ENCODE measurements at regions not wholly inside any gene's neighbourhood (a gene's known extent, or its start where the extent isn't known, plus 50 kb on each side); places are given as distances from the start of the nearest gene placed in this dataset.

DNA sequence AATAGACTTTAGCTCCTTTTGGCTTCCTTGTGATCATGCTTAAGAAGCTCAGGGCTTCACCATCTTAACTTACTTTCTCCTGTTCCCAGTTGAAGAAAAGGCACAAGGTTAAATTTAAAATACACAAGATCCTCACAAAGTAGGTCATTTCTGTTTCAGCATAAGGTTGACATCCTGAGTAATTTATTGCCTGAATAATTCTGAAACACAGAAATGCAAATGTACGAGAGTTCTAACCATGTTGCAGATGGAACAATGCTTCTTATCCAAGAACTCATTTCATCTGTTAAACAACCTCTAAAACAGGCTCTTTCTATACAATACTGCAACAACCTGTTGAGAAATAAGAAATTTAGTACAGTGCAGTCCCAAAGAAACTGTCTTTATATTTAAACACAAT, 395.2 kb downstream of the BCL11A start:
- DNase-seq (ENCODE audit: low read depth) = no peak

DNA sequence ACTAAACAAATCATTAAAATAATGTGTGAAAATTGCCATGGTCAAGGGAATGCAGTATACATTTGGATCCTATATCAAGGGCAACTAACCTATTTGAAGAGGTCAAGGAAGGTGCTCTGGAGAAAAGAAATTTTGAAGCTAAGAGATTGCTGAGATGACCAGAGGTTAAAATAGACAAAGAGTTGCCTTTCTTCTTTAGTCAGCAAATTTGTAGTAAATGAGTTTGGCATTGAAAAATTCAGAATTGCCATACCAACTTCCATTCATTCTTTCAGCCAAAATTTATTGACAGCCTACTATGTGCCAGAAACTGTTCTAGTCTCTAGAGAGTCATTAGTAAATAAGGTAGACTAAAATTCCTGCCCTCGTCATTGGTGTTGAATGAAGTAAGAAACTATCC, 396.2 kb downstream of the BCL11A start:
- DNase-seq (ENCODE audit: low read depth) = no peak

DNA sequence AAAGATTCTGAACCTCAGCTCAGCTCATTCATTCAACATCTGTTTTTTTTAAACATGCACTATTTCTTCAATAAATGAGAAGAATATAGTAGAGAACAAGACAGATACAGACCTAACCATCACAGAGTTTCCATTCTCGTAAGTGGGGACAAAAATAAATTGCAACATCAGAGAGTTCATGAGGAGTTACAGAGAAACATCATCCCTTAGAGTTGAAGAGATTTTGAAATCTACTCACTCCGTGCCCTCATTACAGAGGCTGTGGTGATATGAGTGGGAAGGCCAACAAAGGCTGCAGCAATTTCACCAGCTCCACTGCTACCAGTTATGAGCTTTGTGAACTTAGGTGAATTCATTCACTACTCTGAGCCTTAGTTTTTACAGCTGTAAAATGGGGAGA, 399.3 kb downstream of the BCL11A start:
- DNase-seq (ENCODE audit: low read depth) = no peak

DNA sequence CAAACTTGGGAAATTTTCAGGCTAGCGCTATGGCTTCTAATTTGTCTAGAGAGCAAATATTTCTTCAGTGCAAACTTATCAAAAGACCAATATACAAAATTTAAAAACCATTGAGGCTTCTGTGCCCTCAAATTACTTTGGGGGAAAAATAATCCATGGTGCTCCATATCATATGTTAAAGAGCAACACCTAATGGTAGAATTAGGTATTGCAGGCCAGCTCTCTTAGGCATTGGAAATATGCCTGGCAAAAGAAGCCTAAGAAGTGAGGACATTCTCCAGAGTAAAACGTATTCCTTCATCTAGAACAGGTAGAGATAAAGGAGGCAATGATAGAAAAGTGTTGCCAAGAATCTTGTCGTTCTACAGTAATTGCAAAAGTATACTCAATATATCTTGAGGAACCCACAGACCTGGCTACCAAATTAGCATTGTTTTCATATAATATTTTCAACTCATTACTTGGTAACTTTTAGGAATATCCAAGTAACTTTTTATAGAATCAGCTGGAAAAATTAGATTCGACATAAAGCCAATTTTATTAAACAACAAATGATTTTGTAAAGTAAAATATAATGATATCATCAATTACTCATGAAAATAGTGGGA, 401.1 kb downstream of the BCL11A start:
- DNase-seq (ENCODE audit: low read depth) = no peak

DNA sequence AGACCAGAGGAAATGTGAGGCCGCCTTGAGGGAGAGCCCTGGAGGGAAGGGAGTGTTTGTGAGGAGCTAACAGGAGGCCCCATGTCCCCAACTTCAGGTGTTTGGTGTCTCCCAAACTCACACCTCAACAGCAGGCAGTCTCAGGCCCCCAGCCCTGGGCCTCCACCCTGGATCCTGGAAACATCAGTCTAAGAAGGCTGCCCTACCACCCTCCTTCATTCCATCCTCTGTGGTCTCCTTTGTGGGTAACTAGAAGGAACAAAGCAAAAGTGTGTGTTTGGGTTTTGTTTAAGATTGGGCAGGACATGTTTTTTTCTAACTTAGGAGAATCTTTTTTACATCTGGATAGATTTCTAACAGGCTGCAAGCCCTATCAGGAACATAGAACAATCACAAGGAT, 404.3 kb downstream of the BCL11A start:
- DNase-seq (ENCODE audit: low read depth) = no peak

DNA sequence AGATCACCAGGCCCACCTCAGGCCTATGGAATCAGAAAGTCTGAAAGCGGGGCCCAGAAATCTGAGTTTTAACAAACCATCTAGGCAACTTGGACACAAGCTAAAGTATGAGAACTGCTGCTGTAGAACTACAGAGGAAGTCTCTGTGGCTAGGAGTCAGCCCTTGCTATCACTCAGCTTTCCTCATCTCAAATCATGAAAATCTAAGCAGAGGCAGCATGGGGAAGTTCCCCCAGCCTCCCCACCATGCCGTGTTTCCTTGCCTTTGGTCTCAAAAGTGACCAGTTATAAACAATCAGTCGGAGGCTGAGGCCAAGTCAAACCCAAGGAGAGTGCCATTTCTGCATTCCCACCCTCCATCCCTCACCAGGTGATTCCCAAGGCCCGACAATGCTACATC, 404.7 kb downstream of the BCL11A start:
- no peak for DNase-seq (ENCODE audit: low read depth)

DNA sequence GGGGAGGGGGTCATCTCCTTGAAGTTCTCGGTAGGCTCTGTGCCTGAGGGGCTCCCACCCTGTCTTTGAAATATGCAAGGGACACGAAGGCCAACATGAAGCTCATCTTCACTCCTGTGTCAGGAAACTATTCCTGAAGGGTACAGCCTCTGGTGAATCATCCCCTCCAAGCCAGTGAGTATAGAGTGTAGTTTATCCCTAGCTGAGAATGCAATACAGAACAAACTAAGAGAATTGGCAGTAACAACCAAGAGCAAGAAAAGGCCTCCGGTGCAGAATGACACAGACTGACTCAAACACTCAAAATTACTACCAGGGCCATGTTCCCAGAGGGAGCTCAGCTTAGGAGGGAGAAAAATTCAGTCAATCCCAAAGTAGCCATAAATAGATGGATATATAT, 413.3 kb downstream of the BCL11A start:
- no peak for DNase-seq (ENCODE audit: low read depth)

DNA sequence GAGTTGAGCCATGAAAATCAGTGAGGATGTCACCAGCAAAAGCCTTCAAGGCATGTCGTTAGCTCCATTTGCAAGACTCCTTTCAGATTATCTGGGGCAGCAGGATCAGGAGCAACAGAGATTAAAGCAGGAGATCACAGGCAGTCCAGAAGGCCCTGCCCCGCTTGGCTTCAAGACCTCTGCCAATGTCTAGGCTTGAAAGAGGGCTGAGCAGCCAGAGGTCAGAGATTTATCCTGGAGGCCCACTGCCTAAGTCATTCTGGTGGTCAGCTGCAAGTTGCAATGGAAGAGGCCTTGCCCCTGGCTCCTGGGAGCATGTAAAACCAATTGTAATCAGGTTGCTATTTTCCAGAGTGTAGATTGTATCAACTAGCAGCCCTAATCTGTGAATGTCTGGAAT, 416.5 kb downstream of the BCL11A start:
- DNase-seq (ENCODE audit: low read depth) = no peak

DNA sequence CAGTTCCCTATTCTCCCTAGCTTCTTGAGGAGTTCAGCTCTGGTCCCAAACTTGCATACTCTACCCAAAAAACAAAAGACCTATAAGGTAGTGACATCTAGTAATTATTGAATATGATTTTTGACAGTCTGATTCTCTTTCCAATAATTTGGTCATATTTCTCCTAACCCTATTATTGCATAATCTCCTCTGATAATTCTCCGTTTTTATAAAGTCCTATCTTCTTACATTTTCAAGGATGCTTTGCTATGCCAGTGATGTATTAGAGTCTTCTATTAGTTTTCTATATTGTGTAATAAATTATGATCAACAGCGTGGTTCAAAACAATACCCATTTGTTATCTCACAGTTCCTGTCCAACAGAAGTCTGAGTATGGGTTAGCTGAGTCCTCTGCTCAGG, 426.3 kb downstream of the BCL11A start:
- DNase-seq (ENCODE audit: low read depth) = no peak

DNA sequence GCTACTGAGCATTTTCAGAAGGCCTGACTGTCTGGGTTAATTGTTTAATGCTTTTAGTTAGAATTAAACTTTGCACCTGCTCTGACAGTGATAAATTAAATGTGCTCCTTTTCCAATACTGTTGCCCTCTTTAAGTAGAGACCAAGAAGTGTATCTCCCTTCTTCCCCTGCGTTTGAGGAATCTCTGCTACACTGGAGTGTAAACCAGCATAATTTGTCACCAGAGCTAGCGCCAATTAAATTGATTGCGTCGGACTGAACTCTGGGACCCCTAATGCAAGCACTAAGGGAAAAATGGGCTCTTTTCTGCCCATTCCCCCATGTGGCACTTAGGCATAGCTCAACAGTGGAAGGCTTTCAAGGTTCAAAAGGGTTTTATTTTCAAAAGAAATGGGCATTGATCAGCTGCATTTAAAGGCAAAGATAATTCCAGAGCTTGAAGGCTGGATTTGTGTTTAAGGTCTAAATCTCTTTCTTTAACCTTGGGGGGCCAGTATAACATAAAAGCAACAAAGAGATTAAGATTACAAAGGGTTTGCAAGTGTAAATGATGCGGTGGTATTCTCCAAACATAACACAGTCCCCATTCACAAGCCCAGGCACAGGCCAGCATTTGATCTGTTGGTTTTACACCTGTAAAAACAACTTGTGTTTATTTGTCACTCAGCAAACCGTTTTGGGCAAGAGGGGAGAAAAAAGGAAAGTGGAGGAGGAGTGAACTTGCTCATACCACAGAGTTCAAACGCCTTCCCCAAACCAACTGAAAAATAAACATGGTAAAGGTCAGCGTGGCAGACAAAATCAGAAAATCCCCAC, 427.6 kb downstream of the BCL11A start:
- no peak for DNase-seq (ENCODE audit: low read depth)

DNA sequence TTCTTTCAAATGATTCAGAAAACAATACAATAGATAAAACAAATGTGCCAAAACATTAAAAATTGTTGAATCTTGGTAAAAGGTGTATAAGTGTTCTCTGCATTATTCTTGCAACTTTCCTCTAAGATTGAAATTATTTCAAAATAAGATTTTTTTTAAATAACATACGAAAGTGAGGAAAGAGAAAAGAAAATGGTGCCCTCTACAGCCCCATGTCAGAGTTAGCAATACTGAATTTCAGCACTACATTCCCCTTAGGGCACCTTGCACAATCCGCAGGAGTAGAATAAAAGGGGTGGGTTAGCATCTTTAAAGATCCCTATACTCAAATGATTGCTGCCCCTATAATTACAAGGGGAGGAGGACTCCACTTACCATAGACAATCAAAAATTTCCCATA, 433.7 kb downstream of the BCL11A start:
- no peak for DNase-seq (ENCODE audit: low read depth)

DNA sequence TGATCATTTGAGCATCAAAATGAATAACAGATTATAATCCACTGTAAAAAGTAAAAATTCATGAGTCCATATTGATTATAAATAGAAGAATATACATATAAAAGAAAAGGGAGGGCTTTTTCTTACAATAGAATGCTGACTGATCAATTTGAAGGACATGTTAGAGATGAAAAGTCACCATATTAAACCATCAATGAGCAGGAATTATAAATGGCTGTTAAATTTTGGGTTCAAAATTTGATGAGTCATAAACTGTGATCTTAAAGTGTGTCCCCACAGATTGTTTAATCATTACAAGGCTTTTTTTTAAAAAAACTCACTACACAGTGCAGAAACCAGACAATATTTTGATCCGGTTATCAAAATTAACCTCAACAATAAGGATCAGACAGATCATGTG, 434.5 kb downstream of the BCL11A start:
- DNase-seq (ENCODE audit: low read depth) = no peak

DNA sequence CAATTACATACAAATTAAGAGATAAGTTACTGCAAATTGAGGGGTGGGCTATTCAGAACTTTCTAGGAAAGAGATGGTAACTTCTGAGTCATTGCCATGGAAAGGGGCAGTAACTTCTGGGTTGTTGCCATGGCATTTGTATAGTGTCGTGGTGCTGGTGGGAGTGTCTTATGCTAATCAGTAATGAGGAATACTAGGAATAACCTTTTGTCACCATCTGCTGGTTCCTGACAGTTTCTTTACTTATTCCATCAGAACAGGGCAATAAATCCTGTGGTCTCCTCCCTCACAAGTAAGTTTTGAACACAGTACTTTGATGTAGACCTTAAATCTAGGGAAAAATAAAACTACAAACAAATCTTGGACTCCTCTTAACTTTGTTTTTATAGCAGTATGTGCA, 435.4 kb downstream of the BCL11A start:
- no peak for DNase-seq (ENCODE audit: low read depth)

DNA sequence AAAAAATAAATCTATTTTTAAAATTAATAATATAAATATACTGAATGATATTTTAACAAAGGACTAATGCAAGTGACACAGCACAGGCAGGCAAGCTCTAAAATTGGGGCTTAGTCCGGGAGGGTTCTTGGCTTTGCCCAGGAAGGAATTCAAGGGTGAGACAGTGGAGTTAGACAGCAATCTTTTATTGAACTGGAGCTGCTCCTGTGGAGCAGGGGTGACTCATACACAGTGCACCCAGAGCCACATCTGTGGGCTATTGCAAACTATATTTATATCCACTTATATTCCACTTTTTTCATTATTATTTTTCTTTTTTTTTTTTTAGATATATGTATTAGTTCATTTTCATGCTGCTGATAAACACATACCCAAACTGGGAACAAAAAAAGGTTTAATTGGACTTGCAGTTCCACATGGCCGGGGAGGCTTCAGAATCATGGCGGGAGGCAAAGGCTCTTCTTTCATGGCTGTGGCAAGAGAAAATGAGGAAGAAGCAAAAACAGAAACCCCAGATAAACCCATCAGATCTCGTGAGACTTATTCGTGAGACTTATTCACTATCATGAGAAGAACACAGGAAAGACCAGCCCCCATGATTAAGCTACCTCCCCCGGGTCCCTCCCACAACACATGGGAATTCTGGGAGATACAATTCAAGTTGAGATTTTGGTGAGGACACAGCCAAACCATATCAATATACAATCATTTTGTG, 437.1 kb downstream of the BCL11A start:
- DNase-seq (ENCODE audit: low read depth) = no peak

DNA sequence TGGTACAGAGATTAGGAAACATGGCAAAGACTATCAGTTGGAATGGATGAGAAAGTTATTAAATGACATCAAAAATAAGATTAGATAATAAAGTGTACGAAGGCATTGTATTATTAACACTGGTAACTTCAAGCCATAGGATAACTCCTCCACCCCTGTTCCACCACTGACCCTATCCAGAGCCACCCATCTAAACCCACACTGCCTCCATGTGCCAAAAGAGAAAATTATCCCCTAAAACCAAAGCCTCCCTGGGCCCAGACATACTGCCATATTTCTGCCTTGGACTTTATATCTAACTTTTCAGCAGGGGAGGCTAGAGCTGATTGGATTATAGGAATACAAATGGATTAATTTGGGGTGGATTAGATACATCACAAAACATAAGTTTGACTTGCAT, 443.7 kb downstream of the BCL11A start:
- DNase-seq (ENCODE audit: low read depth) = no peak

DNA sequence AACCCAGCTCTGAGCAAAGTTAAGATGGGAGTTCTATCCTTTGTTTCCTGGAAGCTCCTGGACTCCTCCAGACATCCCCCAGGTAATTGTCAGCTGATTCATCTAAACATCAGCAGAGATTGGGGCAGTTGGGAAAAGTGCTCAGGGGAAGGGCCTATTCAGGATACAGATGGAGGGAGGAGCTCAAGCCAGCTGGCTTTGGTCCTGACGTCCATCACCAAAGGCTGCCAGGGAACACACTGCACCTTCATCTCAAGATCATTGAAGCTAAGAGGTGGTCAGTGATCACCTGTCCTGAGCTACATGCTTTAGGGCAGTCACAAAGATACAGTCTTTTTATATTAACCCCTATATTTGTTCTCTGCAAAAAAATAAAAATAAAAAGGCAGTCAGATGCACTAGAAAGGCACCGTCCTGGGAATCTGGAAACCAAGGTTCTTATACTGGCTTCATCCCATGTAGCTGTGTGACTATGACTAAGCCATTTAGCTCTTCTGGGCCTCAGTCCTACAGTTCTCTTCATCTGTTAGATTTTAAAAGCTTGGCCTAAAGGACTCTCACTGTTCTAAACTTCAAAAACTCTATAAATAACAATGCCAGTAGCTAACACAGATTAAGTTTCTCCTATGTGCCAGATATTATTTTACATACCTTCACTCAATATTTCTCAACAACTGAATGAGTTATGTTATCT, 446.5 kb downstream of the BCL11A start:
- no peak for DNase-seq (ENCODE audit: low read depth)

DNA sequence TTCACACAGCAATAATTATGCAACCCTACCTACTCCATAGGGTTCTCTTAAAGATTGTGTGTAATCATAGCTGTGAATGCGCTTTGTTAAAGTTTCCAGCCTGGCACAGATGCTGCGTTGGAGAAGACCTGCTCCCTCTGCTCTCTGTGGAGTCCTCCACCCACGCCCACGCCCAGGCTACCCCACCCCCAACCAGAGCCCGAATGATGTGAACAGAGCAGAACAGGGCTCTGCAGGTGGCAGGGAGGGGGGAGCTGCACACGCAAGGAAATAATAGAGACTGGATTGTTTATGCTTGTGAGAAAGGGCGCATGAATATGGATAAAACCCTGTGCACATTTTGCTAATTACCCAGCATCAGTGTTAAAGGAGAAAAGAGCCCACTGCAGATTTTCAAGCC, 447.5 kb downstream of the BCL11A start:
- DNase-seq (ENCODE audit: low read depth) = no peak

DNA sequence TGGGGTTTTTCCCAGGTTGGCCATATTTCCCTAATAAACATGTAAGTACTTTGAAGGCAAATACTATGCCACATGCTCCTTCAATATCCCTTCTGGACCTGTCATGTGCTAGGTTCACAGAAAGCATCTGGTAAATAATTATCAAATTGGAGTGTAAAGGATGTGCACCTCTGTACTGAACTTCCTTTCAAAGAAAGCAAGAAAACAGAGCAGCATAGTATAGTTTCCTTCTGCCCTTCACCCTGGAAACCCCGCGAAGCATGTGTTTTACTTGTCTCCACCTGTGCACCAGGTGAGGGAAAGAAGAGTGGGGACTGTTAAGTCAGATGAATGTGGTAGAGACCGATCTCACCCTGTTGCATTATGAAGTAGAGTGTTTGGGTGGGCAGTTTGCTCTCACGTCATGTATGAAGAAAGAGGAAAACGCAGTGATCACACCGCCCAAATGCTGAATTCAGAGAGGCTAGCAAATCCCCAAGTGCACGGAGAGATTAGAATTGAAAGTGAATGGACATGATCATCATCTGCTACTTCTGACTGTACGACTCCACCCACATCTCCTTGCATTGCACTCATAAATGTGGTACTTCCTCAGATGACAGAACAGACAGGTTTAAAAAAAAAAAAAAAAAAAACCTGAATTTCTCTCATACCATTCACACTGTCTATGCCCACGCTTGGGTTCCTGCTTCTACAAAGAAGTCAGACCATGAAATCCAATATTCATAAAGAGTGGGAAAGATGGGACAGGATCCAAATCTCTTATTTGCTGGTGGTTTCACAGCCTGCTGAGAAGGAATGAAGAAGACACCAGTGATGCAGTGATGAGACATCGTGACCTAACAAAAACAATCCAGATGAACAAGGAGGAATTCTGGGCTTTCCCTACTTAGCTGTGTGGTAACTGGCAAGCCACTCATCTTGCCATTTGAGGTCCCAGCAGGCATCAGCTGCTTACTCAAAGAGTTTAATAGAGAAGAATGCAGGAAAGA, 448.6 kb downstream of the BCL11A start:
- no peak for DNase-seq (ENCODE audit: low read depth)

DNA sequence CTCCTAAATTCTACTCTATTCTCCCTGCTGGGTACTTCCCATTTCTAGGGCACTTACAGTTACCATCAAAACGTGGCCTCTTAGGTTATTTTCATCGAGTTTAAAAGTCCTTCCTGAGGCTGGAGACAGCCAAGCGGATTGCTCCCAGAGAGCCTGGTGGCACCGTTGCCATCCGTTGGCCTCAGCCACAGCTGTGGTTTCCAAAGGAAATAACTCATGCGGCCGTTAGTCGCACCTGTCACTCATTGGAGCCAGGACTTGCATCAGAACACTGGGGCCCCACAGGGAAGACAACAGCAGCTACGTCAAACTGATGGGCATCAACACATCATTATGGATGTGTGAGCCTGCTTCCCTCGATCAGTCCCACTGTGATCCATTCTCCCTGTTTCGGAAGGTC, 453.4 kb downstream of the BCL11A start:
- DNase-seq (ENCODE audit: low read depth) = no peak

DNA sequence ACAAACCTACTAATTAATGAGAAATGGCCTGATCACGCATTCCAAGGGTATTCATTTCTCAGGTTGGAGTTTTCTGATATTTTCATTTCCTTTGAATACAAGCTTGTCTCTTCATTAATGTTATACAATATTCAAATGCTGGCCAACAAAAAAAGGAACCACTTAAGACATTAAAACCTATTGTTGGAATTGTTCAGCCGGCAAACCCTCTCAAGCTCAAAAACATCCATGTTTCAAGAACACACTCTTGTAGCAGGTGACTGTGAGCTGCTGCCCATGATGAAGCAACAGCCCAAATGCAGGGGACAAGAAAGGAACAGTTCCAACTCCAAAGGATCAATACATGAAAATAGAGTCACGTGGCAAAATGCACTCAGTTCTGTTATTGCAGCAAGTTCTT, 454.5 kb downstream of the BCL11A start:
- DNase-seq (ENCODE audit: low read depth) = no peak

DNA sequence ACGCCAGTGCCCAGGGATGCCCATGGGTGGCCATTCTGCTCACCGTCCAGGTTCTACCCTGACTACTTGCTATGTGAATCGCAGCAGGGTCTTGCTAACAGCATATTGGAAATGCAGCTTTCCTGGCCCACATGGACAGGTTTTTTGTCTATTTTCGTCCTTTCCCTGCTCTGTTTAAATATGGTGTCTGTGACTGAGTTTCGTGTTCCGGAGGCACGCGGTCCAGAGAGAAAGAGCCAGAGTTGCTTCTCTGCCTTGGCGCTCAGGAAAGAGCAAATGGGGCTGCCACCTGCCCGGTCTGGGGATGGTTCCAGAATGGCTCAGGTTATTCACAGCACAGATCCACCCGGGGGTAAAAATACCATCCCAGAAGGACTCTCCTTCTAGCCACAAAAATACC, 456.2 kb downstream of the BCL11A start:
- DNase-seq (ENCODE audit: low read depth) = no peak

DNA sequence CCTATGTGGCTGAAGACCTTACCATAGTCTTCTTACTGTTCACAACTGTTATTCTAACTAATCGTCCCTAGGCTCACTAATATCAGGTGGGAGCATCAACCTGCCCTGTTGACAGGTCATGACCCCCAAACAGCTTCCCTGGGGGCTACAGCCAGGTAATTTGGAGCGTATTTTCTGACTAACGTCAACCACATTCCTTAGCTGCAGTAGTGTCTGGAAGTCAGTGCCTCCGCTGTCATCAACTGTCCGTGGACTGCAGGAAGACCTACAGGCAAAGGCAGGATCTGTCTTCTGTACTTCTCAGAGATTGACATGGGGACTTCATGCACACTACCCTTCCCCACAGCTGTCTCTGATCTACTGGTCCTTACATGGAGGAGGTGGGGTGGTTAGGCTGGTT, 456.9 kb downstream of the BCL11A start:
- DNase-seq (ENCODE audit: low read depth) = no peak

All from stimulated activated CD8-positive, alpha-beta memory T cell treated with anti-CD3 and anti-CD28 coated beads, Interleukin-12 subunit alpha, Interleukin-12 subunit beta, amount 100 ng/mL, for 4 hours (primary cell).